NCI-H748 treated with DMSO at 0.1 percent for 48 hours (cell line): ENCODE measurements at regions not wholly inside any gene's neighbourhood (a gene's known extent, or its start where the extent isn't known, plus 50 kb on each side); places are given as distances from the start of the nearest gene placed in this dataset.
"Not testable (repeated sequence)": the region's sequence is repeated elsewhere in the genome, so short reads cannot be mapped to it uniquely, and the experiment has no call there.

Source experiments
- DNase-seq: peaks from one replicate; lab custom pipeline; 2025; lab: John Stamatoyannopoulos, UW

GRCh38 chr1:229857585-229857984 lies 209.5 kb upstream of the GALNT2 start:
- no peak for DNase-seq

GRCh38 chr1:229859026-229859425 lies 208.0 kb upstream of the GALNT2 start:
- no peak for DNase-seq

GRCh38 chr1:229860926-229861325 lies 206.1 kb upstream of the GALNT2 start:
- DNase-seq: no peak

GRCh38 chr1:229862017-229862774 lies 204.8 kb upstream of the GALNT2 start:
- DNase-seq: no peak

- DNase-seq: no peak
Observed at GRCh38 chr1:229863651-229864545, 203.1 kb upstream of the GALNT2 start.

GRCh38 chr1:229864686-229865230 lies 202.3 kb upstream of the GALNT2 start:
- no peak for DNase-seq

GRCh38 chr1:229865321-229865720 lies 201.7 kb upstream of the GALNT2 start:
- not testable (repeated sequence) for DNase-seq

- DNase-seq: no peak
Observed at GRCh38 chr1:229867726-229868125, 199.3 kb upstream of the GALNT2 start.

- DNase-seq: no peak
Observed at GRCh38 chr1:229869240-229869639, 197.8 kb upstream of the GALNT2 start.

- no peak for DNase-seq
Observed at GRCh38 chr1:229869687-229870086, 197.4 kb upstream of the GALNT2 start.

- DNase-seq: no peak
Observed at GRCh38 chr1:229870381-229870780, 196.7 kb upstream of the GALNT2 start.

- DNase-seq: no peak
Observed at GRCh38 chr1:229871078-229871676, 195.9 kb upstream of the GALNT2 start.

- DNase-seq: no peak
Observed at GRCh38 chr1:229874136-229874535, 192.9 kb upstream of the GALNT2 start.

GRCh38 chr1:229874609-229875008 lies 192.4 kb upstream of the GALNT2 start:
- no peak for DNase-seq

- DNase-seq: no peak
Observed at GRCh38 chr1:229875086-229875485, 192.0 kb upstream of the GALNT2 start.

GRCh38 chr1:229879746-229880145 lies 187.3 kb upstream of the GALNT2 start:
- DNase-seq: no peak

GRCh38 chr1:229880271-229881170 lies 186.5 kb upstream of the GALNT2 start:
- DNase-seq: no peak

GRCh38 chr1:229882621-229883020 lies 184.4 kb upstream of the GALNT2 start:
- DNase-seq: no peak

GRCh38 chr1:229883504-229884200 lies 183.4 kb upstream of the GALNT2 start:
- DNase-seq: no peak

- no peak for DNase-seq
Observed at GRCh38 chr1:229884765-229885164, 182.3 kb upstream of the GALNT2 start.
